ENCODE measurements at regions not wholly inside any gene's neighbourhood (a gene's known extent, or its start where the extent isn't known, plus 50 kb on each side); places are given as distances from the start of the nearest gene placed in this dataset.

GRCh38 chr3:5061218-5061569 lies 60.9 kb upstream of the ARL8B start:
- no peak for TF ChIP-seq CTCF (IDR thresholded peaks at IDR 0.05; ENCODE audit: control extremely low read depth, extremely low read depth, low read depth, missing control alignments)
- CTCF ChIA-PET = interaction anchor here (1.6 to 11.2 kb wide), 5 partner anchors 8 to 350 kb away, joined by 3 to 180 read pairs (median 5); no protein-coding TSS in a partner anchor
- POLR2A ChIA-PET = no interaction called here
- DNase-seq (ENCODE audit: extremely low spot score) = no peak

- no peak for DNase-seq (ENCODE audit: extremely low spot score)
- TF ChIP-seq CTCF (IDR thresholded peaks at IDR 0.05; ENCODE audit: control extremely low read depth, extremely low read depth, low read depth, missing control alignments) = no peak
- ChIA-PET CTCF (interaction anchor here (1.1 to 2.0 kb wide), 3 partner anchors 22 to 353 kb away, joined by 3 to 10 read pairs (median 3); no protein-coding TSS in a partner anchor), POLR2A (no interaction called here)
Observed at GRCh38 chr3:5063724-5064123, 58.4 kb upstream of the ARL8B start.

- ChIA-PET CTCF (interaction anchor here (1.3 to 1.6 kb wide), 3 partner anchors 8 to 16 kb away, joined by 3 to 5 read pairs (median 4); no protein-coding TSS in a partner anchor), POLR2A (no interaction called here)
- TF ChIP-seq CTCF (IDR thresholded peaks at IDR 0.05; ENCODE audit: control extremely low read depth, extremely low read depth, low read depth, missing control alignments) = no peak
- DNase-seq (ENCODE audit: extremely low spot score) = no peak
Observed at GRCh38 chr3:5068531-5069050, 53.5 kb upstream of the ARL8B start.

GRCh38 chr3:5069627-5070026 lies 52.5 kb upstream of the ARL8B start:
- no peak for TF ChIP-seq CTCF (IDR thresholded peaks at IDR 0.05; ENCODE audit: control extremely low read depth, extremely low read depth, low read depth, missing control alignments)
- CTCF ChIA-PET = interaction anchor here (1.6 kb wide), 1 partner anchor 9 kb away, joined by 5 read pairs; no protein-coding TSS in a partner anchor
- POLR2A ChIA-PET = no interaction called here
- no peak for DNase-seq (ENCODE audit: extremely low spot score)

- no peak for DNase-seq (ENCODE audit: extremely low spot score)
- CTCF ChIA-PET = no interaction called here
- no peak for TF ChIP-seq CTCF (IDR thresholded peaks at IDR 0.05; ENCODE audit: control extremely low read depth, extremely low read depth, low read depth, missing control alignments)
- POLR2A ChIA-PET = no interaction called here
Observed at GRCh38 chr3:5071061-5071460, 51.0 kb upstream of the ARL8B start.

- ChIA-PET POLR2A (no interaction called here), CTCF (interaction anchor here (1.0 kb wide), 2 partner anchors 49 to 361 kb away, joined by 3 to 5 read pairs; no protein-coding TSS in a partner anchor)
- DNase-seq (ENCODE audit: extremely low spot score) = no peak
- TF ChIP-seq CTCF (IDR thresholded peaks at IDR 0.05; ENCODE audit: control extremely low read depth, extremely low read depth, low read depth, missing control alignments) = no peak
Observed at GRCh38 chr3:5072100-5072816, 49.8 kb upstream of the ARL8B start.

All from GM10248 (cell line).